ENCODE measurements at regions not wholly inside any gene's neighbourhood (a gene's known extent, or its start where the extent isn't known, plus 50 kb on each side); places are given as distances from the start of the nearest gene placed in this dataset.

- H3K27me3 ChIP-seq (ENCODE audit: control insufficient read depth, insufficient read depth, low read length, poor library complexity, severe bottlenecking): no peaks in the 10 kb centered on the region
- no peaks in the 10 kb centered on the region for H3K36me3 ChIP-seq (ENCODE audit: control insufficient read depth, insufficient read depth, low read length)
- no peak for DNase-seq
- H3K4me3 Mint-ChIP-seq: no peak overlapping the region
- no peak overlapping the region for H3K4me3 ChIP-seq (ENCODE audit: low read length)
- WGBS, 2 experiments (ENCODE audit: insufficient coverage in 1 of 2, insufficient read length in 1 of 2): 98 to 100% methylated on average over 1 to 2 of the region's 2 CpGs
- no peaks in the 10 kb centered on the region for H3K4me1 ChIP-seq (ENCODE audit: control insufficient read depth, insufficient read depth, low read length)
- no peaks in the 10 kb centered on the region for H3K36me3 Mint-ChIP-seq (ENCODE audit: low read depth)
- H3K27me3 Mint-ChIP-seq (ENCODE audit: insufficient read depth): peaks cover 19% of the 10 kb centered on the region
- no peaks in the 10 kb centered on the region for H3K4me1 Mint-ChIP-seq
- peaks cover 28% of the 10 kb centered on the region for H3K9me3 Mint-ChIP-seq
- H3K9me3 ChIP-seq (ENCODE audit: control insufficient read depth, low read length): peaks cover 11% of the 10 kb centered on the region
- H3K9ac ChIP-seq (ENCODE audit: extremely low read depth, low read length, poor library complexity, severe bottlenecking): no peak overlapping the region
- no peak overlapping the region for H3K27ac ChIP-seq (ENCODE audit: low read depth, low read length)
- H3K27ac Mint-ChIP-seq: no peak overlapping the region
- TF ChIP-seq, protein P1, sequence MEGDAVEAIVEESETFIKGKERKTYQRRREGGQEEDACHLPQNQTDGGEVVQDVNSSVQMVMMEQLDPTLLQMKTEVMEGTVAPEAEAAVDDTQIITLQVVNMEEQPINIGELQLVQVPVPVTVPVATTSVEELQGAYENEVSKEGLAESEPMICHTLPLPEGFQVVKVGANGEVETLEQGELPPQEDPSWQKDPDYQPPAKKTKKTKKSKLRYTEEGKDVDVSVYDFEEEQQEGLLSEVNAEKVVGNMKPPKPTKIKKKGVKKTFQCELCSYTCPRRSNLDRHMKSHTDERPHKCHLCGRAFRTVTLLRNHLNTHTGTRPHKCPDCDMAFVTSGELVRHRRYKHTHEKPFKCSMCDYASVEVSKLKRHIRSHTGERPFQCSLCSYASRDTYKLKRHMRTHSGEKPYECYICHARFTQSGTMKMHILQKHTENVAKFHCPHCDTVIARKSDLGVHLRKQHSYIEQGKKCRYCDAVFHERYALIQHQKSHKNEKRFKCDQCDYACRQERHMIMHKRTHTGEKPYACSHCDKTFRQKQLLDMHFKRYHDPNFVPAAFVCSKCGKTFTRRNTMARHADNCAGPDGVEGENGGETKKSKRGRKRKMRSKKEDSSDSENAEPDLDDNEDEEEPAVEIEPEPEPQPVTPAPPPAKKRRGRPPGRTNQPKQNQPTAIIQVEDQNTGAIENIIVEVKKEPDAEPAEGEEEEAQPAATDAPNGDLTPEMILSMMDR (conservative IDR thresholded peaks at IDR 0.05): no peak
Observed at GRCh38 chr7:1339611-1340010, 106.9 kb downstream of the UNCX start.

- Histone ChIP-seq H3K4me1 (ENCODE audit: control insufficient read depth, insufficient read depth, low read length) (no peaks in the 10 kb centered on the region), H3K4me3 (ENCODE audit: low read length) (no peak overlapping the region), H3K9ac (ENCODE audit: extremely low read depth, low read length, poor library complexity, severe bottlenecking) (no peak overlapping the region), H3K27me3 (ENCODE audit: control insufficient read depth, insufficient read depth, low read length, poor library complexity, severe bottlenecking) (no peaks in the 10 kb centered on the region), H3K36me3 (ENCODE audit: control insufficient read depth, insufficient read depth, low read length) (no peaks in the 10 kb centered on the region), H3K9me3 (ENCODE audit: control insufficient read depth, low read length) (peaks cover 11% of the 10 kb centered on the region), H3K27ac (ENCODE audit: low read depth, low read length) (no peak overlapping the region)
- DNase-seq: no peak
- TF ChIP-seq, protein P1 (conservative IDR thresholded peaks at IDR 0.05): no peak
- Mint-ChIP-seq H3K9me3 (peaks cover 27% of the 10 kb centered on the region), H3K27me3 (ENCODE audit: insufficient read depth) (peaks cover 17% of the 10 kb centered on the region), H3K4me3 (no peak overlapping the region), H3K4me1 (no peaks in the 10 kb centered on the region), H3K36me3 (ENCODE audit: low read depth) (no peaks in the 10 kb centered on the region), H3K27ac (no peak overlapping the region)
- WGBS, 2 experiments (ENCODE audit: insufficient coverage in 1 of 2, insufficient read length in 1 of 2): 80 to 94% methylated on average over 1 to 3 of the region's 3 CpGs
Observed at GRCh38 chr7:1340031-1340430, 107.4 kb downstream of the UNCX start.

DNA sequence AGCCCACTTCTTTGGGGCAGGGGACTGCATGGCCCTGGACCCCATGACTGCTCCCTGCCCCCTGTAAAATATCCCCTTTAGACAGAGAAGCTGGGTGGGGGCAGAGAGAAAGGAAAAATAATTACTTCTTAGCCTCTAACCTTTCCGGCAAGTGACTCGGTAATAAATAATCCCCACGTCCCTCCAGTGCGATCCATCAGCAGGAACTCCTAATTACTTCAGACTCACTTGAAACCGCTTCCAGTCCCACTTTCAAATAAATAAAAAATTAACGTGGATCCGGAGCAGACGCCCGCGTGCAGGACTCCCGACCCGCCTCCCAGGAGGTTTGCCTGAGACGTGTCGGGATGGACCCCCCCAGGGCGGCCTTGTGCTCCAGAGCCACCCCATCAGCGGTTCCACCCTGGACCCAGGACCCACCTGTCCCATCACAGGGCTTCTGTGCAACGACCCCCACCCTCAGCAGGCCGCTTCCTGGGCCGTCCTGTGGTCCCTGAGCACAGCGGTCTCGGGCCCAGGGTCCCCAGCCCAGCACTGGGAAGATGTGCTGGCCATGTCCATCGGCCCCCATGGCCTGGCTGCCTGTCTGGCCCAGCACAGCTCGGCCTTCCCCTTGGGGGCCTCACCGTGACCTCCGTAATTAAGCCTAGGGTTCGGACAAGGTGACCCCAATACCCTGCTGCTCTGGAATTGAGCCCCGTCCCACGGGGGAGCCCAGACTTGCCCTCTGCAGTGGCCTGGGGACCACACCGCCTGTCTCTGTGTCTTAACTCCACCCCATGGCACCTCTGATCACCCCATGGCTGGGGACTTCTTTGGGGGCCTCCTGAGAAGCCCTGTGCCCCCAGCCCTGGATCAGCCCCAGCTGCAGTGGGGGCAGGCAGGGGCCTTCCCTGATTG lies 108.0 kb downstream of the UNCX start:
- TF ChIP-seq, protein P1 (conservative IDR thresholded peaks at IDR 0.05): no peak
- WGBS, 2 experiments (ENCODE audit: insufficient coverage in 1 of 2, insufficient read length in 1 of 2): 92 to 93% methylated on average over 18 to 29 of the region's 29 CpGs
- peaks cover 12% of the 10 kb centered on the region for H3K27me3 Mint-ChIP-seq (ENCODE audit: insufficient read depth)

More for the DNA sequence above, 108.0 kb downstream of the UNCX start:
- Mint-ChIP-seq H3K27ac (no peak overlapping the region), H3K4me3 (no peak overlapping the region), H3K4me1 (no peaks in the 10 kb centered on the region), H3K9me3 (peaks cover 25% of the 10 kb centered on the region), H3K36me3 (ENCODE audit: low read depth) (no peaks in the 10 kb centered on the region)
- no peaks in the 10 kb centered on the region for H3K4me1 ChIP-seq (ENCODE audit: control insufficient read depth, insufficient read depth, low read length)
- H3K27ac ChIP-seq (ENCODE audit: low read depth, low read length): no peak overlapping the region
- no peaks in the 10 kb centered on the region for H3K36me3 ChIP-seq (ENCODE audit: control insufficient read depth, insufficient read depth, low read length)
- H3K27me3 ChIP-seq (ENCODE audit: control insufficient read depth, insufficient read depth, low read length, poor library complexity, severe bottlenecking): no peaks in the 10 kb centered on the region
- H3K9ac ChIP-seq (ENCODE audit: extremely low read depth, low read length, poor library complexity, severe bottlenecking): no peak overlapping the region
- no peak for DNase-seq
- H3K9me3 ChIP-seq (ENCODE audit: control insufficient read depth, low read length): peaks cover 11% of the 10 kb centered on the region
- no peak overlapping the region for H3K4me3 ChIP-seq (ENCODE audit: low read length)

All from endodermal cell (in vitro differentiated cells).